SHP77 treated with DMSO at 0.1 percent for 48 hours (cell line): ENCODE measurements at regions not wholly inside any gene's neighbourhood (a gene's known extent, or its start where the extent isn't known, plus 50 kb on each side); places are given as distances from the start of the nearest gene placed in this dataset.

Source experiments
- DNase-seq: peaks from one replicate; lab custom pipeline; 2025; lab: John Stamatoyannopoulos, UW

DNA sequence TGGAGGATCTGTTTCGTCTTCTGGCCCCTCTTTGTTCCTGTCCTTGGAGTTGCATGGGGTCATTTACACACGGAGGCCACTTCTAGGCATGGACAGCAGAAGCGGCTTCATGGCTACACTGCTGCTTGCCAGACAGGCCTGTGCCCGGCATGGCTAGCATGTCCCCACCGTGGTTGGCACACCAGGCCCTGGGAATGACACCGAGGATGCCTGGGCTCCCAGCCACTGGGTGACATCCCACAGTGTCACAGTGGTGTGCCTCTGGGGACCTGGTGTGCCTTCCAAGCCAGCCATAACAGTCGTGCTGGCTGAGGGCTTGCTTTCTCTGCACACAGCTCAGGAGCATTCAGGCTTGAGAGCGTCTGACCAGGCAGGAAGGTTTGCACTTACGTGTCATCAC, 910.1 kb downstream of the TBC1D22A start:
- DNase-seq = no peak

DNA sequence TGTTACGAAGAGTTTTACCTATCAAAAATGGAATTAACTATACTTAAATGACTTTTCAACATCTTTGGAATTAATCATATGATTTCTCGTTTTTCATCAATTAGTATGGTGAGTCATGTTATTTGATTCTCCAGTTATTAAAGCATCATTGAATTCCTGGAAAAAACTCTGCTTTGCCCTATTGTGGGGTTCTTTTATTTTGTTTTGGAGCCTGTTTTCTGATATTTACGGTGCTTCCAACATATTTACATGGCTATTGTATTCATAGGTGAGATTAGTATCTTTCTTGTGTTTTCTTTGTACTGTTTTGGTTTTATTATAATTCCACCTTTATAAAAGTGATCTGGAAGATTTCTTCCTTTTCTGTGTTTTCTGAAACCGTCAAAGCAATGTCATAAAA, 902.7 kb downstream of the TBC1D22A start:
- no peak for DNase-seq

DNA sequence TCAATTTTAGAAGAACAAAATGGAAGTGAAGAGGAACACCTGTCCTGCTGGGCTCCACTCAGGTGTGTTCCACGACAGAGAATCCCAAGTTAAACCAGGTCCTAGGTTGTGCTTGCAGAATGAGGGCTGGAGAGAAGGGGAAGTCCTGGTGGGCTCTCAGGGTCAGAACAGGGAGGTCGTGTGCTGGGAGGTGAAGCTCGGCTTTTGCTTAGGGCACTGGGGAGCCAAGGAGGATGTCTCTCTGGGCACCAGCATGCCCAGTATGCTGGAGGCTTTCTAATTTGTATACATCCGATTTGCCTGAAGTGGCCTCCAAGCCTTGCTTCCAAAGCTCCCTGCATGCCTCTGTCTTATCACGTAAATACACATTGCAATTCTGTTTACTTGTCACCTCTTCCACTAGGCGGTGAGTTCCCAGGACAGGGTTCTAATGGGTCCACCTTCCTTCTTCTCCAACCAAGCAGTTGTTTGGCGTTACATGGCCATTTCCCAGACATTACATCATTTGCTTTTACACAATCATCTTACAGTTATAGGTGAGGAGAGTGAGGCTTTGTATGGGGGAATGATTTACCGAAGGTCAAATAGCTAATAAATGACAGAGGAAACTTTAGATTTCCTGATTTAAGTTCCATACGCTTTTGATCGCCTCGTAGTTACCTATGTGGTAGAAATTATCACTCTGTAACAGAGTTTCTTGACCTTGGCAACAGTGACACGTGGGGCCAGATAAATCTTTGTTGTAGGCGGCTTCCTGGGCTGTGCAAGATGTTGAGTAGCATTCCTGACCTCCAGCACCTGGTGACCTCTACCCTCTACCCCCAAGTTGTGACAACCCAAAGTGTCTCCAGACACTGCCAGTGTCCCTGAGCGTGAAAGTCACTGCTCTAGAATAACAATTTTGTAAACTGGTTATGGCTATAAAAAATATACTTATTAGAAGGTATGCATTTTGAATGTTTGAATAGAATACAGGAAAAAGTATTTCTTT, 901.5 kb downstream of the TBC1D22A start:
- no peak for DNase-seq

DNA sequence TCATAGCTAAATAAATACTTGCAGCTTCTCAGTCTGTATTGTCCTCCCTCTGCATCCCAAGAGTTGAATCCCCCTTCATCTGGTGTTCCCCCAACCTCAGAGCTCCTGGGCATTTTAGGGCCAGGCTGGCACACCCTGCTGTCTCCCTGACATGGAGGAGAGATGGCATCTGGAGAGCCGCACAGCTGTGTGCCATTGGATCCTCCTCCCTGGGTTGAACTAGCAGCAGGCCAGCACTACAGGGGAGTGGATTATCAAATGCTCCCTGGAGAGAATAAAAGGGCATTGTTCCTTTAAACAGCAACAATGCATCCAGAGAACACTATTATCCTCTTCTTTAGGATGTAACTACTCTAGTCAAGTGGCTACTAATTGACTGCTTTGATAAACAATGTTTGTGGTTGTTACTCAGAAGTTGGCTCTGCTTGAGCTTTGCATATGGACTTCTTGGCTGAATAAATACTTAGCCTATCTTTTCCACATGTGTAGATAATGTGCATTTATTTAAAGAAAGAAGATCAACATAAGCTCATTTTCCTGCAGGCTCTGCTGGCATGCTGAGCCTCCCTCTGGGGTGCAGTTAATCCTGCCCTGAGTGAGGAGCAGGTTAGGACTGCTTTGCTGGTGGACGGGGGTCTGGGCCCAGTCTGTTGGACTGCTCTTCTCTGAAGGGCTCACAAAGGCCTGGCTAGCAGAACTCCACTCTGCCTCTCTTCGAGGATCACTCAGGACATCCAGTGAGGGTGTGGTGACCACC, 897.2 kb downstream of the TBC1D22A start:
- DNase-seq = no peak

DNA sequence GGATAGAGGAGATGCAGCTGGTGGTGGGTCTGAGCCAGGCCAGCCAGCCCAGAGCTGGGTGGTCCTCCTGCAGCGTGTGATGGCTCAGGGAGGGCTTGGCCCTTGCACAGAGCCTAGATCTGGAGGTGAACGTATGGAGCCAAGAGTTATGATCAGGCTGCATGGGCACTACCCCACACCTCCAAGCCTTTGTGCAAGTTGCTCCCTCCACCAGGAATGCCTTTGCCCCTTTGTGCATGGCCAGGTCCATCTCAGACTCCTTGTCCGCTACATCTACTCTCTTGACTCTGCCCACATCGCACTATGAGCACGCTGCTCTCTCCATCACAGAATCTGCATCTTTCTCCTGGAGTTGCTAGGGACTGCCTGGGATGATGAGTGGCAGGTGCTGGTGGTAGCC, 895.7 kb downstream of the TBC1D22A start:
- DNase-seq = no peak

DNA sequence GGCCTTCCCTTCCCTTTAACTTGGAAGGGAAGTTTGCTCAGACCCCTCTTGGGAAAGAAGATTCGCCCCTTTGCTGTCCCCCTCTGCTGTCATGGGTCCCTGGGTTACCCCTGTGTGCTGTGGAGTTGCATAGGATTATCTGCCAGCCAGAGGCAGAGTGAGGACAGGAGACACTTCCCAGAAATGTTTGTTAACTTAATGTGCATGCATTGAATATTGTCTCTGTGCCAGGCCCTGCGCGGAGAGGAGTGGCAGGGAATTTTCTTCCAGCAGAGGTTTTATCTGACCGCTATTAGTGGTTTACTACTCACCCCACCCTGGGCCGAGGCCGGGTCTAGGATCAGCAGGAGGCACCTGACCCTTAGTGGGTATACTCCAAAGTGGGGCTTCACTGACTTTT, 894.8 kb downstream of the TBC1D22A start:
- no peak for DNase-seq

DNA sequence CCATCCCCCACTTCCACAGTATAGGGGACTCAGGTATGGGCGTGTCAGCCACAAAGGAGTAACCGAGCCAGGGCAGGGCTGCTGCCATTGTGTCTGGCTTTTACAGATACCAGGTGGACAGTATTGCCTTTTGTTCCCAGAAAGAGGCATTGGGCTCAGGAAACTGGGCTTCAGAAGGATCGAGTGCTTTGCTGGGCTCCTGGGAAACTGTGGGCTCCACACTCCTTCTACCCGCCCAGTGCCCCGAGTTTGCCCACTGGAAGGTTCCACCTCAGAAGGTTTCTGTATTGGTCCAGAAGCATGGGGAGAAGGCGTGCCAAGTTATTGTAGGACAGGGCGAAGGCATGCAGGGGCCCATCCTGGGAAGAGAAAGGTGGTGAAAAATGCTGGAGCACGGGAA, 894.4 kb downstream of the TBC1D22A start:
- no peak for DNase-seq

DNA sequence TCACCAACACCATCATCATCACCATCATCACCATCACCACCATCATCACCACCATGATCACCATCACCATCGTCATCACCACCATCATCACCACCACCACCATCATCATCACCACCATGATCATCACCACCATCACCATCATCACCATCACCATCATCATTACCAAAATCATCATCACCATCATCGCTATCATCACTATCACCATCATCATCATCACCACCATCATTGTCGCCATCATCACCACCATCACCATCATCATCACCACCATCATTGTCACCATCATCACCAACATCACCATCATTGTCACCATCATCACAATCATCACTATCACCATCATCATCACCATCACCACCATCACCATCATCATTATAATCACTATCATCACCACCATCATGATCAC, 893.5 kb downstream of the TBC1D22A start:
- DNase-seq = no peak

DNA sequence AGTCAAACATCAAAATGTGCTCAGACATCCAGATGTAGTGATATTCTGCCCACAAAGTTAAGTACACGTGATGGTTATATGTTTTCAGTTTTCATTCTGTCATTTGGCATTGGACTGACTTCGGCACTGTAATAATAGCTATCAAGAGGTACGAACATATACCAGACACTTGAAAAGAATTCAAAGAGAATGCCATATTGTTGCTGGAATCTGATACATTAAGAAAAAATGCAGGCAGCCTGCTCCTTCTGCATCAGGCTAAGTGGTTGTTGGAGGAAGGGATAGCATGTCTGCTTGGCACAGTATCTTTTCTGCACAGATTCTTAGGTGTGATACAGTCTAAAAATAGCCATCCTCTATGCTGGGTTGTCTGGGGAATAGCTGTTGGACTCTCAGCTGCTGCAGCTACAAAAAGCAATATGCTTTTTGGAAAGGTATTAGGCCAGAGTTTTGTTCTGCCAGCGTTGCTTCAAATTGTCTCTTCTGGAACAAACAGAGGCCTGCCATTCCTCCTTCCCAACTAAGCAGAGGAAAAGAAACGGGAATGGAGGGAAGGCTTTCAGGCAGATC, 892.6 kb downstream of the TBC1D22A start:
- no peak for DNase-seq

DNA sequence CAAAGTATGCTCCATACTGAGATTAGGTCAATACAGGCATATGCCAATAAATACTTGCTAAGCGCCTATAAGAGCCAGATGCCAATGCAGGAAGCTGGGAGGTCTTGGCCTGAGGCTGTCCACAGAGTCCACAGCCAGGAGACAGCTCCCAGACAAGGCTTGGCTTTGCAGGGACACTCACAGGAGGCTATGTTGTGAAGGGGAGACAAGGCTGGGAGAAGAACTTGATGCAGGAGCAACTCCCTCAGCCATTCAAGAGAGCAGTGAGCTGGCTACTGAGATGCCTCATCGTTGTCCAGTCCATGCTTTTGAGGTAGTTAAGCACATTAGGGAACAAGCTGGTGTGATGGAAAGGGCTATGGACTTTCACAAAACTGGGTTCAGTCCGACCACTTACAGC, 891.5 kb downstream of the TBC1D22A start:
- DNase-seq = no peak

DNA sequence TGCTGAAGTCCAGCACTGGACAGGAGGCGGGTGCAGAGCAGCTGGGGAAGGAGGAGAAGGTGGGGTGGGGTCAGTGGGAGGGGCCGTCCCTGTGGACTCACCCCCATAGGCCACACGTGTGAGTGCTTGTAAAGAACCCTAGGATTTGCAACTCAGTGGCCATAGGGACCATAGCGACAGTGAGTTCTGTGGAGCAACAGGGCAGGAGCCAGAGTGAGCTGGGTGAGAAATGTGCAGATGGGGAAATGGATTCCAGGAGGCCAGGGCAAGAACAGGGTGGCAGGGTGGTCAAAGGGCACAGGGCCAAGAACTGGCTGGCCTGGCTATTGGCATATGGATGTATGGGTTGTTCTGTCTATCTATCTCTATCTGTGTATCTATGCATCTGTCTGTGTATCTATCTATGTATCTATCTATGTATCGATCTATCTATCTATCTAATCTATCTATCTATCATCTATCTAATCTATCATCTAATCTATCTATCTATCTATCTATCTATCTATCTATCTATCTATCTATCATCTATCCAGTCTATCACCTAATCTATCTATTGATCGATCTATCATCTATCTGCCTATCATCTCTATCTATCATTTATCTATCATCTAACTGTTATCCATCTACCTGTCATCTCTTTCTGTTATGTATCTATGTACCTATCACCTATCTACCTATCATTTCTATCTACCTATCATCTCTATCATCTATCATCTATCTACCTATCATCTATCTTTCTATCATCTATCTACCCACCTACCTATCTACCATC, 889.0 kb downstream of the TBC1D22A start:
- no peak for DNase-seq

DNA sequence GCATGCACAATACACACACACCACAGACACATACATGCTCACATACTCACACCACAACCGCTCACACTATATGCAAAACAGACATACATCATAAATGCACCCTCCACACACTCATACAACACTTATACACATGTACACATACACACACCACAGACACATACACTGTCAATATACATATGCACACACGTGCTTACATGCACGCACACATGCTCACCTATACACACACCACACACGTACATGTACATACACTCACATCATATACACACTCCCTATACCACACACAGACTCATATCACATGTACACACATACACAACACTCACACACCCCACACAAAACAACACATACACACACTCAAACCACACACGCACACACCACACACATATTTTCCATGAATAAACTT, 885.3 kb downstream of the TBC1D22A start:
- DNase-seq = no peak

DNA sequence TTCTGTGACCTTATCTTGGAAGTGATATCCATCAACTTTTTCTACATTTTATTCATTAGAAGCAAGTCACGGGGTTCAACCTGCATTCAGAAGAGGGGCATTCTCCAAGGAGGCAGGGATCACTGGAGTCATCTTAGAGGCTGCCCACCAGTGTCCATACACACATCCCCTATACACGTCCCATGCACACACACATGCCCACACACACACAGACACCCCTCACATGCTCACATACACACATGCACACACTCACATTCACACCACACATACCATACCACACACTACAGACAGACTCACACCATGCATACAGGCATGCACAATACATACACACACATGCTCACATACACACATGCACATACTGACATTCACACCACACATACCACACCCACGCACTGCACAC, 884.7 kb downstream of the TBC1D22A start:
- no peak for DNase-seq

DNA sequence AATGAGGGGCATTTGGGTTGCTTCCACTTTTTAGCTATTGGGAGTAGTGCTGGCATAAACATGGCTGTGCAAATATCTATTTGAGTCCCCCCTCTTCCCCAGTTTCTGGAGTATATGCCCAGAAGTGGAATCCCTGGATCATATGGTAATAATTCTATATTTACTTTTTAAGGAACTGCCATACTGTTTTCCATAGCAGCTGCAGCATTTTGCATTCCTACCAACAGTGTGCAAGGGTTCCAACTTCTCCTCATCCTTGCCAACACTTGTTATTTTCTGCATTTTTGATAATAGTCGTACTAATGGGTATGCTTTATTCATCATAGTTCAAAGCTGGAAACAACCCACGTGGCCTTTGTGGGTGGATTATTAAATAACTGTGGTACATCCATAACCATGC, 883.5 kb downstream of the TBC1D22A start:
- DNase-seq = no peak

DNA sequence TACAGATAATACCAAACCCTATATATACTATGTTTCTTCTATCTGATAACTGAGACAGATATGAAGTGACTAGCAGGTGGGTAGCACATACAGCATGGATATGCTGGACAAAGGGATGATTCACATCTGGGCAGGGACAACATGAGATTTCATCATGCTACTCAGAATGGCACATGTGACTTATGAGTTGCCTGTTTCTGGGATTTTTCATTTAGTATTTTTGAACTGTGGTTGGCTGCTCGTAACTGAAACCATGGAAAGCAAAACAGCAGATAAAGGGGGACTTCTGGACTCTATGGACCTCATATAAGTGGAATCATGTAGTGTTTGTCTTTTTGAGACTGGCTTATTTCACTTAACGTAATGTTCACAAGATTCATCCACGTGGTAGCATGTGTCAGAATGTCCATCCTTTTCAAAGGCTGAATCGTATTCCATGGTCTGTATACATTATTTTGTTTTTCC, 883.0 kb downstream of the TBC1D22A start:
- no peak for DNase-seq

DNA sequence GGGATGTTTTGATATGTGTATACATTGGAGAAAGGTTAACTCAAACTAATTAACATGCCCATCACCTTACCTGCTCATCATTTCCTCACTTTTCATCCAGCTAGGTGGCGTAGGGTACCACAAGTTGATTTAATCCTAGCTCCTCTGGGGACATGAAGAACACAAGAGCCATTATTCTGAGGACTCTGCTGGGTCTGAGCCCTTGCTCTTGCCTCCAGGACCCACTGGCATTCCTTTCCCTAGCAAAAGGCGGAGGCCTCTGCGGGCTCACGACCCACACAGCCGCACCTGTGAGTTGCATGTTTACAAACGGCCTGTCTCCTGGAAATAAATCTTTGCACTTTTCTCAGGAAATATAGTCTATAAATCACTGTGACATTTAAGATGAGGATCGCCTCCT, 871.9 kb downstream of the TBC1D22A start:
- no peak for DNase-seq

DNA sequence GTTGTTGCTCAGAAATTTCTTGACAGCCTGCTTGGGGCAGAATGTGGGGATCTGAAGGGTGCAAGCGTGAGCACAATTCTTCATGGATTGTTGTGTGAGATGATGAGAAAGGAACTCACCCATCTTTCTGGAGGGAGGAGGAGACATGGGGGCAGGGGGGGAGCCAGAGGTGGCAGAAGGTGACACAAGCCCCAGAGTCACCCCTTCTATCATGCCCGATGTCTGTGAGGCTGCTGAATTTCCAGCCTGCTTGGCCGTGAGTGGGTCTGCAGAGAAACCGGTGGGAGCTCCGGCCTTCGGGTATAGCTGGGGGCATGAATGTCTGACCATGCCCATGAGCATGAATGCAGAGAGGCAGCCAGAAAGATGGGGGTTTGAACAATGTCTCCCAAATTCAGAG, 870.7 kb downstream of the TBC1D22A start:
- DNase-seq = no peak

DNA sequence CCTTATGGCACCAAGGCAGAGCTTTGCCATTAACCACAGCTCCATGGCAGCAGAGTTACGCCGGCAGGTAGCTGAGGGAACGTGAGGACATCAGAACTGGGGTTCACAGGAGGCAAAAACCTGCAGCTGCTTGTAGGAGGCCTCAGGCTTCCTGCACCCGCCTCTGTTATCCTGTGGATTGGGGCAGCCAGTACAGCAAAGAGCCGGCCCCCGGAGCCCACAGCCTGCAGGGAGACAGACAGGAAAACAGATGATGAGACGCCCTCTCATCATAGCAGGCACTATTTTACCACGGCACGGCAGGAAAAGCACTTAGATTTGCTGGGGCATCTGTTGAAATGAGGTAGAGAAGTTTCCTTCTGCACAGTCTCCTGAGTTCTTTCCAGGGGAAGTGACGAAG, 870.3 kb downstream of the TBC1D22A start:
- DNase-seq = no peak

DNA sequence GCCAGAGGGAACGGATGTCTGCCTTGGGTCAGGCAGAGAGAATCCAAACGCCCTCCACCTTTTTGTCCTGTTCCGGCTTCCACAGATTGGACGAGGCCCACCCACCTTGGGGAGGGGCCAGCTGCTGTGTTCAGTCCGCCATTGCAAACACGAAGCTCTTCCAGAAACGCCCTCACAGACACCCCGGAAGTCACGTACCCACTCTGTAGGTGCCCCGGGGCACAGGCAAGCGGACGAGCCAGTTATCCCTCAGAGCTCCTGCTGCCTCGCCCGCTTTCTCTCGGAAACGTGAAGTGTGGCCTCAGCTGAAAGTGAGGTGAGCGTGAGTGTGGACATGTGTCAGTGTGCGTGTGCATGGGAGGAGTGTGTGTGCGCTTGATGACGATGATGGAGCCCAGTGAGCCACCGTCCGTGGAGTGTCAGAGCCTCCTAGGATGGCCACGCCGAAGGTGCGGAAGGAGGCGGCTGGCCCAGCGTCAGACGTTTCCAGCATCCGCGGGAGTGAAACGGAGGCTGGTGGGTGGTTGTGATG, 869.2 kb downstream of the TBC1D22A start:
- DNase-seq = peak; percentile 91

DNA sequence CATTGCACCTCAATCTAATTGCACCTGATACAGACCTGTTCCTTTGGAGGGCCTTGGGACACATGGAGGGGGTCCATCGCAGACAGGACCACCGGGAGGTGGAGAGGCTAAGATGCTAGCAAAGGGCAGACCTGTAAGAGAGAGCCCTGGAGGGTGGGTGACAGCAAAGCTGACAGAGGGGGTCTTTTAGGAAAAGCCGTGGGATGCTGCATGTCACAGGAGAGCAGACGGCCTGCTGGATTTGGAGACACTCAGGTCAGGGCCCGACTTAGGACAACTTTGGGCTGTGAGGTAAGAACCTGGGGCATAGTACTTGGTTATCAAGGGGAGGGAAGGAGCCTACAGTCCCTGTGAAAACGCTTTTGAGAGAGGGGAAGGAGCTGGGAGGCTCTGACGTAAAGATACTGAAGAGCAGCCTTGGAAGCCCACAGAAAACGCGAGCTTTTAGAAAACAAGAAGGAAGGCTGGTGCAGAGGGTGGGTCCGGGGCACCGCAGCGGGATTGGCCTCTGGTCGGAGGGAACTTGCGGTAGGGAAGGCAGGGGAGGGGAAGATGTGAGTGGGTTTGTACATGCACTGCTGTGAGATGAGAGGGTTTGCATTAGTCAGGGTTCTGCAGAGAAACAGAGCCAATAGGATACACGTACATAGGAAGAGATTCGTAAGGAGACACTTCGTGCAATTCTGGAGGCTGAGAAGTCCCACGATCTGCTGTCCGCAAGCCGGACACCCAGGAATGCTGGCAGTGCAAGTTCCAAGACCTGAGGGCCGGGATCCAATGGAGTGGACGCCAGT, 868.5 kb downstream of the TBC1D22A start:
- DNase-seq = no peak
